Endothelial cell of umbilical vein (primary cell): ENCODE measurements at regions not wholly inside any gene's neighbourhood (a gene's known extent, or its start where the extent isn't known, plus 50 kb on each side); places are given as distances from the start of the nearest gene placed in this dataset.

Source experiments
- BruUV-seq: library from RNA; stranded (reverse); fragments of 400-500 nt; replicated peaks from 2 replicates; lab custom pipeline; 2021; lab: Mats Ljungman, UMichigan
- CTCF ChIA-PET: fragments of 300-600, 350-600 bp; sonication (Branson Sonifier 250); formaldehyde crosslinking; loops from one replicate; lab custom pipeline; 2021; ENCODE audit warnings: antibody characterized with exemption, inconsistent platforms; lab: Charles Lee
- POLR2A ChIA-PET: fragments of 300-600, 350-600 bp; sonication (Branson Sonifier 250); formaldehyde crosslinking; loops from one replicate; lab custom pipeline; 2021; ENCODE audit warnings: antibody characterized with exemption, inconsistent platforms; lab: Charles Lee
- DNase-seq: peaks from one replicate; pipeline ENCODE4 v3.0.0-alpha.2; 2011; ENCODE audit warnings: low read depth, low spot score
- FAIRE-seq: peaks from 2 replicates; lab custom pipeline; 2011; peaks lifted over from hg19 to GRCh38; lab: Jason Lieb, UNC
- H2AFZ ChIP-seq: 2 replicates; pipeline ENCODE4 v1.6.0; 2012; ENCODE audit warnings: low read depth, low read length, control low read depth, inconsistent platforms
- H3K27ac ChIP-seq: 2 replicates; pipeline ENCODE4 v1.5.1; 2011; ENCODE audit warnings: low read depth, mild to moderate bottlenecking, control low read depth, low read length, moderate library complexity; ENCODE audit not compliant: insufficient read depth
- H3K27me3 ChIP-seq, 2 experiments: 2 replicates each; pipeline versions ENCODE4 v1.6.0 to v1.6.1; 2011; ENCODE audit warnings: low read length in 2 of 2, mixed read lengths in 1 of 2; ENCODE audit not compliant: control insufficient read depth in 2 of 2, insufficient read depth in 2 of 2
- H3K36me3 ChIP-seq, 2 experiments: 2 replicates in 1 of 2; 3 replicates in 1 of 2; pipeline ENCODE4 v1.5.1; 2011; ENCODE audit warnings: low read length in 2 of 2, mild to moderate bottlenecking in 1 of 2, moderate library complexity in 1 of 2; ENCODE audit not compliant: control insufficient read depth in 2 of 2, insufficient read depth in 2 of 2; ENCODE audit errors: extremely low read depth in 1 of 2
- H3K4me1 ChIP-seq: 3 replicates; pipeline ENCODE4 v1.5.1; 2011; ENCODE audit warnings: mild to moderate bottlenecking, low read length; ENCODE audit not compliant: control insufficient read depth, insufficient read depth; ENCODE audit errors: extremely low read depth
- H3K4me2 ChIP-seq: 2 replicates; pipeline ENCODE4 v1.6.1; 2011; ENCODE audit warnings: low read length, control low read depth, mixed read lengths; ENCODE audit not compliant: insufficient read depth
- H3K4me3 ChIP-seq, 3 experiments: fragments of 200-600 bp in 1 of 3; sonication (generic), shearing (Covaris generic) in 1 of 3; replicated peaks in 1 of 3; 2 replicates each; pipeline ENCODE4 v1.5.1; 2011 to 2016; ENCODE audit warnings: control low read depth in 3 of 3, low read length in 3 of 3, mild to moderate bottlenecking in 2 of 3, inconsistent platforms in 1 of 3, low read depth in 1 of 3, moderate library complexity in 1 of 3; ENCODE audit not compliant: insufficient read depth in 1 of 3
- H3K79me2 ChIP-seq: 2 replicates; pipeline ENCODE4 v1.6.0; 2012; ENCODE audit warnings: low read length, inconsistent platforms; ENCODE audit not compliant: control insufficient read depth, insufficient read depth
- H3K9ac ChIP-seq: replicated peaks from 2 replicates; pipeline ENCODE3; 2011; ENCODE audit warnings: low read length, control low read depth; ENCODE audit not compliant: insufficient read depth; ENCODE audit errors: extremely low read depth
- H3K9me1 ChIP-seq: replicated peaks from 3 replicates; pipeline ENCODE4 v1.6.0; 2011; ENCODE audit warnings: mild to moderate bottlenecking, low read length; ENCODE audit not compliant: control insufficient read depth, insufficient read depth; ENCODE audit errors: extremely low read depth
- H3K9me3 ChIP-seq: replicated peaks from 2 replicates; pipeline ENCODE4 v1.5.1; 2012; ENCODE audit warnings: low read length, inconsistent platforms; ENCODE audit not compliant: control insufficient read depth, insufficient read depth
- H4K20me1 ChIP-seq: replicated peaks from 2 replicates; pipeline ENCODE3; 2011; ENCODE audit warnings: mild to moderate bottlenecking, low read length; ENCODE audit not compliant: control insufficient read depth, insufficient read depth; ENCODE audit errors: extremely low read depth
- CTCF ChIP-seq, 2 donors: IDR thresholded peaks; 1 replicate in 1 of 2; 2 replicates in 1 of 2; pipeline ENCODE4 v1.5.1; 2011; ENCODE audit warnings: low read length in 2 of 2, mild to moderate bottlenecking in 2 of 2, moderate library complexity in 2 of 2, control low read depth in 1 of 2, inconsistent platforms in 1 of 2, low read depth in 1 of 2; ENCODE audit not compliant: insufficient read depth in 1 of 2; ENCODE audit errors: extremely low read depth in 1 of 2
- EZH2 ChIP-seq: IDR thresholded peaks from 2 replicates; pipeline ENCODE4 v1.6.1; 2012; ENCODE audit warnings: borderline replicate concordance, low read depth, mild to moderate bottlenecking, moderate library complexity, low read length, inconsistent platforms; ENCODE audit not compliant: severe bottlenecking
- FOS ChIP-seq: IDR thresholded peaks from 2 replicates; pipeline ENCODE4 v1.6.1; 2011; ENCODE audit warnings: mild to moderate bottlenecking, low read length, moderate library complexity, borderline replicate concordance; ENCODE audit not compliant: insufficient read depth
- GATA2 ChIP-seq: IDR thresholded peaks from 2 replicates; pipeline ENCODE4 v1.7.0; 2011; ENCODE audit warnings: low read depth, mild to moderate bottlenecking, moderate library complexity, mixed read lengths, low read length; ENCODE audit not compliant: insufficient read length, insufficient read depth
- JUN ChIP-seq: IDR thresholded peaks from 2 replicates; pipeline ENCODE4 v1.6.1; 2011; ENCODE audit warnings: borderline replicate concordance, low read depth; ENCODE audit not compliant: insufficient read length, insufficient read depth
- MAX ChIP-seq: IDR thresholded peaks from 2 replicates; pipeline ENCODE4 v1.6.1; 2011; ENCODE audit not compliant: insufficient read depth, insufficient read length
- MYC ChIP-seq: IDR thresholded peaks from one replicate; pipeline ENCODE4 v1.6.1; 2011; ENCODE audit warnings: mild to moderate bottlenecking, low read depth, low read length
- POLR2A ChIP-seq: IDR thresholded peaks from 2 replicates; pipeline ENCODE4 v1.6.1; 2012; ENCODE audit warnings: low read depth, mild to moderate bottlenecking, control low read depth, low read length
- POLR2AphosphoS5 ChIP-seq: IDR thresholded peaks from 2 replicates; pipeline ENCODE4 v1.6.1; 2012; ENCODE audit warnings: low read depth, mild to moderate bottlenecking, control low read depth, low read length, moderate library complexity; ENCODE audit not compliant: insufficient read depth
- dilution Hi-C: fragments of 300-500 bp; cut with MboI; formaldehyde crosslinking; loops from one replicate; pipeline ENCODE4 v1.15.0; 2019; ENCODE audit warnings: low sequenced_read_pairs; ENCODE audit not compliant: extremely low pct_ligation_motif_present
- intact Hi-C: fragments of 100-400 bp; cut with micrococcal nuclease; formaldehyde crosslinking; loops from one replicate; pipeline ENCODE4 v1.10.0; 2022

GRCh38 chr6:119586250-119586882 is 236.8 kb upstream of the MAN1A1 start:
- H4K20me1 ChIP-seq, result no peaks in the 10 kb centered on the region
- no TSS peak for BruUV-seq
- no peak overlapping the region for H3K4me3 ChIP-seq
- H3K27ac ChIP-seq, result no peak overlapping the region
- dilution Hi-C loops, result no loop called here
- no peaks in the 10 kb centered on the region for H3K4me1 ChIP-seq
- H3K9me1 ChIP-seq, result no peaks in the 10 kb centered on the region
- H3K9me3 ChIP-seq, result no peaks in the 10 kb centered on the region
- H3K4me2 ChIP-seq, result no peak overlapping the region
- FAIRE-seq (no peak), DNase-seq (no peak)
- H3K79me2 ChIP-seq, result no peaks in the 10 kb centered on the region
- no peaks in the 10 kb centered on the region for H3K27me3 ChIP-seq
- CTCF ChIA-PET, result no interaction called here
- H2AFZ ChIP-seq, result no peak overlapping the region
- no peak overlapping the region for H3K9ac ChIP-seq
- TF ChIP-seq JUN, result no peak
- TF ChIP-seq POLR2A, result no peak
- no peak for TF ChIP-seq EZH2
- intact Hi-C loops, result no loop called here
- no peaks in the 10 kb centered on the region for H3K36me3 ChIP-seq
- POLR2A ChIA-PET, result no interaction called here

GRCh38 chr6:119584088-119584487 is 234.5 kb upstream of the MAN1A1 start:
- H3K36me3 ChIP-seq, result no peaks in the 10 kb centered on the region
- TF ChIP-seq GATA2 (no peak), JUN (no peak), POLR2A (no peak), POLR2AphosphoS5 (no peak), EZH2 (no peak), MAX (no peak), FOS (no peak), CTCF (IDR thresholded peaks at IDR 0.05; ENCODE audit: extremely low read depth in 1 of 2, insufficient read depth in 1 of 2, low read depth in 1 of 2, low read length in 2 of 2) (no peak), MYC (no peak)
- no peak overlapping the region for H3K4me3 ChIP-seq
- no peaks in the 10 kb centered on the region for H3K9me1 ChIP-seq
- H2AFZ ChIP-seq, result no peak overlapping the region
- no peak overlapping the region for H3K9ac ChIP-seq
- CTCF ChIA-PET, result no interaction called here
- H3K9me3 ChIP-seq, result no peaks in the 10 kb centered on the region
- no peak overlapping the region for H3K27ac ChIP-seq
- DNase-seq (no peak), FAIRE-seq (no peak)
- no peaks in the 10 kb centered on the region for H3K27me3 ChIP-seq
- no TSS peak for BruUV-seq
- dilution Hi-C loops, result no loop called here
- H3K4me2 ChIP-seq, result no peak overlapping the region
- intact Hi-C loops, result no loop called here
- POLR2A ChIA-PET, result no interaction called here
- H3K79me2 ChIP-seq, result no peaks in the 10 kb centered on the region
- no peaks in the 10 kb centered on the region for H4K20me1 ChIP-seq
- H3K4me1 ChIP-seq, result no peaks in the 10 kb centered on the region
